GM18505 (cell line): ENCODE measurements at regions not wholly inside any gene's neighbourhood (a gene's known extent, or its start where the extent isn't known, plus 50 kb on each side); places are given as distances from the start of the nearest gene placed in this dataset.
"Not testable (repeated sequence)": the region's sequence is repeated elsewhere in the genome, so short reads cannot be mapped to it uniquely, and the experiment has no call there.

Source experiments
- ATAC-seq: cut with Tn5 transposase; IDR thresholded peaks from one replicate; pipeline ENCODE4 v1.9.1; 2021; ENCODE audit not compliant: unreplicated experiment
- POLR2A ChIP-seq: IDR thresholded peaks from 4 replicates; pipeline ENCODE4 v1.6.1; 2011; ENCODE audit warnings: borderline replicate concordance; ENCODE audit not compliant: insufficient read depth, insufficient read length; ENCODE audit errors: extremely low read depth

DNA sequence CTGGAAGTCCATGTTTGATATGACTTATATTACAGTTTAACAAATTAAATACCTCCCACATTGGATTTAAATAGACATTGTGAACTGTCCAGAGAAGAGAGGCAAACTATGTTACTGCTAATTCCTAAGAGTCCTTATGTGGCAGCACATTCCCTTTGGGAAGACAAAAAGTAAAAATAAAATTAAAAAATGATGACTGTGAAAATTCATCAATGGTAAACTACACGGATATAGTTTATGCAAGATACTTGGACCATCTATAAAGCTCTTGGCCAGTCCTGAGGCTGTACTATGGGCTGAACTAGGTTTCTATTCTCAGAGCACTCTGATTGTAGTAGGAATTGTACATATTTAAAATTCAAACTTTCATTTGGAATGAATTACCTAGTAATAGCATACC is 206.4 kb downstream of the LRRK2 start:
- no peak for TF ChIP-seq POLR2A
- ATAC-seq = no peak

- ATAC-seq = no peak
- TF ChIP-seq POLR2A = no peak
These were observed 210.5 kb downstream of the LRRK2 start for GRCh38 chr12:40435251-40435650.

GRCh38 chr12:40435951-40436350 is 211.2 kb downstream of the LRRK2 start:
- TF ChIP-seq POLR2A = no peak

DNA sequence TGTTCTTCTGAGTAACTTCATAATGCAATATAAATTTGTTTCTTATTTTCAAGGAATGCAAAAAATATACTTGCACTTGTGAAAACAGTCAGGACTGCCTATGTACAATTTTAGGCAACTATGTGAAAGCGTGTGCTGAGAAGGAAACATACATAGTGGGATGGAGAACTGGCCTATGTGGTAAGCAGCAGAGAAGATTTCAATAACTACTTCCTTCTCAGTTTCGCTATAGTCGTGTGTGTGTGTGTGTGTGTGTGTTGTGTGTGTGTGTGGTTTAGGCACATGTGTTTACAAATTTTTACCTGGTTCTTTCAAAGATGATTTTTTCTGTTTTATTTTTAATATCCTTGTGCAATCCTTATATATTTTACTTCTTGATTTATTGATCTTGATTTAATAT is 211.8 kb downstream of the LRRK2 start:
- no peak for ATAC-seq
- no peak for TF ChIP-seq POLR2A

More at GRCh38 chr12:40435951-40436350, 211.2 kb downstream of the LRRK2 start:
- no peak for ATAC-seq

DNA sequence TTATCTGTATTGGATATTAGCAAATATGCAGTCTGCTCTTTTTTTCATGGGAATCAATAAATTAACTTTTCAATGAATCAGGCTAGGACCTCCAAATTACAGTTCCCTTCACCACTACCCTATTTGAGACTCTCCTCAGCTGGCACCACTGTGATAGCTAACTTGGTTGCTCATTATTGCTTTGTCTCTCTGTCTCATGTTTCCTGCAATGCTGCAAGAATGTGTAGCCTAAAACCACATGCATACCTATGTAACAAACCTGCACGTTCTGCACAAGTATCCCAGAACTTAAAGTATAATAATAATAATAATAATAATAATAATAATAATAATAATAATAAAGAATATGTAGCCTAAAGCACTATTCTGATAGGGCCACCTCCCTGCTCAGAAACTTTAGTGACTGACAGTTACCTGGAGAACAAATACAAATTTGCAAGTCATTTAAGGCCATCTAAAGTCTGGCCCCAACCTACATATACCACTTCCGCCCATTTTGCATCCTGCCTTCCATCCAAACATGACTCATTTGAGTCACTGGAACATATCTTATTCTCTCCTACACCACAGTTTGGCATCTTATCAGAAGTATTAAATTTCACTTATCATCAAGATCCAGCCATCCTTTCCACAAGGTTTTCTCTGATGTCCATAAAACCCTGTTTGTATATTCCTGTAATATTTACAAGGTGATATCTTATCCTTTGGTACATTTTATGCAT is 215.1 kb downstream of the LRRK2 start:
- no peak for ATAC-seq
- no peak for TF ChIP-seq POLR2A

DNA sequence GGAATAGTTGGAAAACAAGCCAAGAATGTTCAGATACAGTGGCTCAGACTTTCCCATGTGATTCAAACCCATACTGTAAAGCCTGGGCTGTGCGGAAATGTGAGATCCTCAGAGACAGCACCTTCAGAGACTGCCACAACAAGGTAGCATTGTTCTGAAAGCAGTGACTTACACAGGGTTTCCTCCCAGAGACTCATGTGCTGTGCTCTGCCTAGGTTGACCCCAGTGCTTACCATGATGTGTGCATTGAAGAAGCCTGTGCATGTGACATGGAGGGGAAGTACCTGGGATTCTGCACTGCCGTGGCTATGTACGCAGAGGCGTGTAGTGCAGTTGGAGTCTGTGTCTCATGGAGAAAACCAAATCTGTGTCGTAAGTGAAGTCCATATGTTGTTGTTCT is 219.4 kb downstream of the LRRK2 start:
- ATAC-seq = no peak
- no peak for TF ChIP-seq POLR2A

- TF ChIP-seq POLR2A = no peak
- no peak for ATAC-seq
These were observed 221.6 kb downstream of the LRRK2 start for GRCh38 chr12:40446385-40446784.

GRCh38 chr12:40448523-40448922 is 223.7 kb downstream of the LRRK2 start:
- not testable (repeated sequence) for ATAC-seq

GRCh38 chr12:40451661-40452060 is 226.9 kb downstream of the LRRK2 start:
- TF ChIP-seq POLR2A = no peak
- no peak for ATAC-seq

DNA sequence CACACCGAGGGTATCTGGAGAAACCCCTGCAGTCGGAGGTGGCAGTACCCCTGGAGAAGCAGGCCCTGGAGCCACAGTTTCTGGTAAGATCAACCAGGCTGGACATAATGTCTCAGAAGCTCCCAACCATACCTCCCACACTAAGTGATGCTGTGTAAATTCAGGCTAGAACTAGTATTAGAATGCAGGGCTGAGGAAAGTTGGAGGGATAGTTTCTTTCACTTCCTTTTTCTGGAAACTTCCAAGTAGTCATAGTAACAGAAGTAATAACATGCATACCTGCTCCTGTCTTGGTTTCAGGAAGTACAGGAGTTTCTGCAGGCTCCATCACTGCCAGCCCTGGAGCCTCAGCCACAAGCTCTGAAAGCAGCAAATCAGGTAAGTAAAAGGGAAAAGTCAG is 228.1 kb upstream of the CNTN1 start:
- no peak for ATAC-seq
- TF ChIP-seq POLR2A = no peak

DNA sequence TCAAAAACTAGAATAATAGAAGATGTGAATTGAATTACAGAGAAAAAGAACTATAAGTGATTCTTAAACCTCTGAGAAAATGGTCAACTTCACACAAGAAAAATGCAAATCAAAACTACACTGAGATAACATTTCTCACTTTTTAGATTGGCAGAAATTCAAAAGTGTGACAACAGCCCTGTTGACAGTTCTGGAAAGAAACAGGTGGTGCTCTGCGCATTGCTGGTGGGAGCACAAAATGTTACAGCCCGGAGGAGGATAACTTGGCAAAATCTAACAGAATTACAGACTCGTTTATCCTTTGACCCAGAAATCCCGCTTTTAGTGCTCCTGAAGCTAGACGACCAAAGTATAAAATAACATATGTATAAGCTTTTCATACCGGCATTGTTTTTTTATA is 222.5 kb upstream of the CNTN1 start:
- TF ChIP-seq POLR2A = no peak
- ATAC-seq = no peak

DNA sequence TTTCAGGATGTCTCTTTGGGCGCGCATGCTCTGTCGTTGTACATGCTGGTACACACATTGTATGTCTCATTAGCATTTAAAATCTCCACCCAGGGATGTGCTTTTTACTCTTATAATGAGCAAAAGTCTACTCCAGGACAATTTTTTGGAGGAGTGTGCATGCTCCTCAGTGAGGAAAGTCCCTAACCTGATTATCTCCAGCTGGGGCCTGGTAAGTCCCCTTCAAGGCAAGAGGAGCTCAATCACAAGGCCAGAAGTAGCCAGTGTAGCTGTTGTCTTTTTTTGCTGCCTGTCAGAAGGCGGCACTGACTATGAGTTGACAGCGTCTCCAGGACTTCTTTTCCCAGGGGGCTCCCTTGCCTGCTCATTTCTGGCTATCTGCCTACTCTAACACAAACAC is 218.3 kb upstream of the CNTN1 start:
- no peak for TF ChIP-seq POLR2A
- no peak for ATAC-seq

GRCh38 chr12:40474630-40475029 is 217.6 kb upstream of the CNTN1 start:
- ATAC-seq = no peak
- no peak for TF ChIP-seq POLR2A

GRCh38 chr12:40499856-40500255 is 192.4 kb upstream of the CNTN1 start:
- ATAC-seq = no peak
- TF ChIP-seq POLR2A = no peak

- TF ChIP-seq POLR2A = no peak
- ATAC-seq = no peak
These were observed 189.9 kb upstream of the CNTN1 start for GRCh38 chr12:40502322-40502721.
